ENCODE measurements at regions not wholly inside any gene's neighbourhood (a gene's known extent, or its start where the extent isn't known, plus 50 kb on each side); places are given as distances from the start of the nearest gene placed in this dataset.
"Not testable (repeated sequence)": the region's sequence is repeated elsewhere in the genome, so short reads cannot be mapped to it uniquely, and the experiment has no call there.

GRCh38 chr5:74499256-74500050, 141.1 kb downstream of the ENC1 start:
- no peak for DNase-seq

GRCh38 chr5:74497706-74498105, 142.8 kb downstream of the ENC1 start:
- DNase-seq, result no peak

- DNase-seq, result no peak
Measured at GRCh38 chr5:74493411-74493810, 147.1 kb downstream of the ENC1 start.

- DNase-seq, result no peak
Measured at GRCh38 chr5:74492230-74492629, 148.3 kb downstream of the ENC1 start.

GRCh38 chr5:74491586-74491985, 148.9 kb downstream of the ENC1 start:
- no peak for DNase-seq

- no peak for DNase-seq
Measured at GRCh38 chr5:74490814-74491213, 149.7 kb downstream of the ENC1 start.

- no peak for DNase-seq
Measured at GRCh38 chr5:74482990-74483389, 157.5 kb downstream of the ENC1 start.

- DNase-seq, result no peak
Measured at GRCh38 chr5:74482523-74482922, 158.0 kb downstream of the ENC1 start.

- not testable (repeated sequence) for DNase-seq
Measured at GRCh38 chr5:74481357-74481756, 159.2 kb downstream of the ENC1 start.

- no peak for DNase-seq
Measured at GRCh38 chr5:74480201-74480600, 160.3 kb downstream of the ENC1 start.

GRCh38 chr5:74478328-74478727, 162.2 kb downstream of the ENC1 start:
- no peak for DNase-seq

GRCh38 chr5:74477761-74478160, 162.8 kb downstream of the ENC1 start:
- no peak for DNase-seq

GRCh38 chr5:74476819-74477453, 163.6 kb downstream of the ENC1 start:
- DNase-seq, result no peak

- no peak for DNase-seq
Measured at GRCh38 chr5:74476046-74476818, 164.3 kb downstream of the ENC1 start.

GRCh38 chr5:74471875-74472274, 168.7 kb downstream of the ENC1 start:
- DNase-seq, result no peak

GRCh38 chr5:74469234-74469994, 171.1 kb downstream of the ENC1 start:
- no peak for DNase-seq

GRCh38 chr5:74468421-74468820, 172.1 kb downstream of the ENC1 start:
- no peak for DNase-seq

GRCh38 chr5:74465724-74466123, 174.8 kb downstream of the ENC1 start:
- DNase-seq, result no peak

- DNase-seq, result no peak
Measured at GRCh38 chr5:74464512-74465209, 175.9 kb downstream of the ENC1 start.

GRCh38 chr5:74462356-74462755, 178.2 kb downstream of the ENC1 start:
- no peak for DNase-seq

- no peak for DNase-seq
Measured at GRCh38 chr5:74461251-74461650, 179.3 kb downstream of the ENC1 start.

- DNase-seq, result no peak
Measured at GRCh38 chr5:74460694-74461093, 179.8 kb downstream of the ENC1 start.
